Right renal pelvis (tissue), 4 donors: ENCODE measurements at regions not wholly inside any gene's neighbourhood (a gene's known extent, or its start where the extent isn't known, plus 50 kb on each side); places are given as distances from the start of the nearest gene placed in this dataset.
A peak's percentile ranks its signal among the peaks of the same experiment; 100 is the strongest.
"Not testable (repeated sequence)": the region's sequence is repeated elsewhere in the genome, so short reads cannot be mapped to it uniquely, and the experiment has no call there.

Experiments used
- DNase-seq, 4 donors: peaks; one replicate each; pipeline ENCODE4 v3.0.0-alpha.2; 2013; ENCODE audit warnings: low read depth in 4 of 4, low spot score in 3 of 4, missing footprints in 1 of 4

- no peak for DNase-seq
These were observed 109.4 kb upstream of the C16orf82 start for GRCh38 chr16:26957283-26957859.

- DNase-seq = no peak
These were observed 107.2 kb upstream of the C16orf82 start for GRCh38 chr16:26959416-26960009.

GRCh38 chr16:26961459-26961858, 105.3 kb upstream of the C16orf82 start:
- no peak for DNase-seq

GRCh38 chr16:26963109-26963508, 103.6 kb upstream of the C16orf82 start:
- no peak for DNase-seq

- no peak for DNase-seq
These were observed 97.0 kb upstream of the C16orf82 start for GRCh38 chr16:26969589-26970231.

GRCh38 chr16:26970292-26970691, 96.4 kb upstream of the C16orf82 start:
- DNase-seq = no peak

GRCh38 chr16:26976873-26977272, 89.9 kb upstream of the C16orf82 start:
- DNase-seq = no peak

- DNase-seq = no peak
These were observed 85.3 kb upstream of the C16orf82 start for GRCh38 chr16:26981266-26981938.

GRCh38 chr16:26982422-26982821, 84.3 kb upstream of the C16orf82 start:
- no peak for DNase-seq

GRCh38 chr16:26983426-26983825, 83.3 kb upstream of the C16orf82 start:
- no peak for DNase-seq

- no peak for DNase-seq
These were observed 81.3 kb upstream of the C16orf82 start for GRCh38 chr16:26985100-26986065.

- no peak for DNase-seq
These were observed 79.1 kb upstream of the C16orf82 start for GRCh38 chr16:26987597-26988010.

GRCh38 chr16:26988186-26988585, 78.5 kb upstream of the C16orf82 start:
- no peak for DNase-seq

GRCh38 chr16:26990384-26991120, 76.2 kb upstream of the C16orf82 start:
- not testable (repeated sequence) for DNase-seq

- DNase-seq = no peak
These were observed 73.9 kb upstream of the C16orf82 start for GRCh38 chr16:26992666-26993349.

- no peak for DNase-seq
These were observed 73.2 kb upstream of the C16orf82 start for GRCh38 chr16:26993511-26993910.

- peak in 2 of 4 donors; percentile 3 to 7 for DNase-seq
These were observed 72.8 kb upstream of the C16orf82 start for GRCh38 chr16:26993963-26994362.

GRCh38 chr16:26995522-26995921, 71.2 kb upstream of the C16orf82 start:
- no peak for DNase-seq

GRCh38 chr16:27005386-27005785, 61.3 kb upstream of the C16orf82 start:
- no peak for DNase-seq
